ENCODE measurements at regions not wholly inside any gene's neighbourhood (a gene's known extent, or its start where the extent isn't known, plus 50 kb on each side); places are given as distances from the start of the nearest gene placed in this dataset.

DNA sequence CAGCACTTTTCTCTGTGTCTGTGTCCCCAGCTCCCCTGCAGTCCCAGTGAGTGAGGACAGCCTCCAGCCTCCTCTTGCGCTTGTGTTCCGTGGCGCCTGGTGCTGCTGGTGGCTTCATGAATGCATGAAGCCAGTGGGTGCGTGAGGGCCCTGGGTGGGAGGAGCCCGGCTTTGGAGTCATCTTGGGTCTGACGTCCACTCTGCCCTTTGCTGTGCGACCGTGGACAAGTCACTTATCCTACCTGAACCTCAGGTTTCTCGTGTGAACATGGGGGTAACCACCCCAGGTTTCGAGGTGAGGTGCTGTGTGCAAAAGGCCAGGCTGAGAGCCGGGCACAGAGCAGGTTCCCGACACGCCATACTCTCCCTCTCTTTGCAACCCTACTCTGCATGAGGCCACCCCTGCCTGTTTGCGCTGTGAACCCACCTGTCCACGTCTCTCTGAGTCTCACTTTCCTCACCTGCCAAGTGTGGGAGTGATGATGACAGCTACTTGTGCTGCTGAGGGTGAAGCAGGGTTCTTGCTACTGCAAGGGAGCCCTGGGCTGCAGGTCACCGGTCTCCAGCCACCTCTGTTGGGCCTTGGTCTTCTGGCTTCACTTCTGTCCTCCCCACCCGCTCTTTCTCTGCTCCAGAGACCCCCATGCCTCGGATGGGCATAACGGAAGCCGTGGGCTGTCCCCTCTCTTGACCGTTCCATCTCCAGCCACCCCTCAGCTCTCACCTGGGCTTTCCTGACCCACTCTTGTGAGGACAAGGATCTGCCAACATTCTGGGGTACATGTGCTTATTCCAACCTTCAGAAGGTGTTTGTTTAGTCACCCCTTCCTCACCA is 537.6 kb downstream of the TBC1D22A start:
- Histone ChIP-seq H3K4me3 (ENCODE audit: low read depth in 2 of 2, low read length in 2 of 2) (no peak overlapping the region), H3K36me3 (ENCODE audit: control insufficient read depth, insufficient read depth, low read length) (no peaks in the 10 kb centered on the region), H3K27me3 (ENCODE audit: control insufficient read depth, insufficient read depth, low read length) (no peaks in the 10 kb centered on the region), H3K9me3 (ENCODE audit: control insufficient read depth, insufficient read depth, low read depth, low read length) (no peaks in the 10 kb centered on the region), H3K27ac (ENCODE audit: low read length) (no peak overlapping the region), H3K4me1 (ENCODE audit: control insufficient read depth, insufficient read depth, low read length) (no peaks in the 10 kb centered on the region)
- no peak for DNase-seq (ENCODE audit: low read depth, low spot score)
- in situ Hi-C loops (cut with HindIII; ENCODE audit: low pct_unique_long_range_greater_than_20kb, low sequenced_read_pairs) (no loop called here), intact Hi-C loops (cut with micrococcal nuclease; ENCODE audit: unreplicated experiment) (no loop called here)
- no peak for ATAC-seq
- POLR2A ChIA-PET, result no interaction called here
- CTCF ChIA-PET, result no interaction called here
- BruUV-seq (replicated peaks), result no TSS peak
- TF ChIP-seq, protein P1, sequence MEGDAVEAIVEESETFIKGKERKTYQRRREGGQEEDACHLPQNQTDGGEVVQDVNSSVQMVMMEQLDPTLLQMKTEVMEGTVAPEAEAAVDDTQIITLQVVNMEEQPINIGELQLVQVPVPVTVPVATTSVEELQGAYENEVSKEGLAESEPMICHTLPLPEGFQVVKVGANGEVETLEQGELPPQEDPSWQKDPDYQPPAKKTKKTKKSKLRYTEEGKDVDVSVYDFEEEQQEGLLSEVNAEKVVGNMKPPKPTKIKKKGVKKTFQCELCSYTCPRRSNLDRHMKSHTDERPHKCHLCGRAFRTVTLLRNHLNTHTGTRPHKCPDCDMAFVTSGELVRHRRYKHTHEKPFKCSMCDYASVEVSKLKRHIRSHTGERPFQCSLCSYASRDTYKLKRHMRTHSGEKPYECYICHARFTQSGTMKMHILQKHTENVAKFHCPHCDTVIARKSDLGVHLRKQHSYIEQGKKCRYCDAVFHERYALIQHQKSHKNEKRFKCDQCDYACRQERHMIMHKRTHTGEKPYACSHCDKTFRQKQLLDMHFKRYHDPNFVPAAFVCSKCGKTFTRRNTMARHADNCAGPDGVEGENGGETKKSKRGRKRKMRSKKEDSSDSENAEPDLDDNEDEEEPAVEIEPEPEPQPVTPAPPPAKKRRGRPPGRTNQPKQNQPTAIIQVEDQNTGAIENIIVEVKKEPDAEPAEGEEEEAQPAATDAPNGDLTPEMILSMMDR (IDR thresholded peaks at IDR 0.05), result no peak

DNA sequence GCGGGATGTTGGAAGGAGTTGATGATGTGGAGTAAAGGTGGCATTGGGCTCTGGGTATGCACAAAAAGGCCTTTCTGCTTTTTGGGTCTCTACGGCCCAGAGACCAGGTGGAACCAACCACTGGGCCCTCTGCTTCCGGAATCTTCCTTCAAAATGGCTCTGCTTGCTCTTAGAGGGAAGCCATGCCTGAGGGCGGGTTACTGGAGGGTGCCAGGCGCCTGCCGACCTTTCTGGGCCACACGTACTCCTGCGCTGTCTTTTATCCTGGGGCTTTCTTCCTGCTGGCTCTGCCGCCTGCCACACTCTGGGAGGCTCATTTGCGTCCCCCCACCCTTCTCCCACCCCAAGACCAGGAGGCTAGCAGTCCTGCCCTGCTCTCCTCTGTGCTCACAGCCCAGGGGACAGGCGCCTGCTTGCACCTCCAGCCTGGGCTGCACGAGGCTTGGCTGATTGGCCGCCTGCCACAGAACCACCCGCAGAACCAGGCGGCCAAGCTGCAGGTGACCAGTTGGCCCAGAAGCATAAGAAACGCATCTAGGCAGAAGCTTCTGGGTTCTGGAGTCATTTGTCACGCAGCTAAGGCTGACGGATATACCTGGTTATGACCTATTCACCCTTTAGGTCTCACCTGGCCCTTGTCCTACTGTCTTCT is 536.9 kb downstream of the TBC1D22A start:
- BruUV-seq (replicated peaks), result no TSS peak

DNA sequence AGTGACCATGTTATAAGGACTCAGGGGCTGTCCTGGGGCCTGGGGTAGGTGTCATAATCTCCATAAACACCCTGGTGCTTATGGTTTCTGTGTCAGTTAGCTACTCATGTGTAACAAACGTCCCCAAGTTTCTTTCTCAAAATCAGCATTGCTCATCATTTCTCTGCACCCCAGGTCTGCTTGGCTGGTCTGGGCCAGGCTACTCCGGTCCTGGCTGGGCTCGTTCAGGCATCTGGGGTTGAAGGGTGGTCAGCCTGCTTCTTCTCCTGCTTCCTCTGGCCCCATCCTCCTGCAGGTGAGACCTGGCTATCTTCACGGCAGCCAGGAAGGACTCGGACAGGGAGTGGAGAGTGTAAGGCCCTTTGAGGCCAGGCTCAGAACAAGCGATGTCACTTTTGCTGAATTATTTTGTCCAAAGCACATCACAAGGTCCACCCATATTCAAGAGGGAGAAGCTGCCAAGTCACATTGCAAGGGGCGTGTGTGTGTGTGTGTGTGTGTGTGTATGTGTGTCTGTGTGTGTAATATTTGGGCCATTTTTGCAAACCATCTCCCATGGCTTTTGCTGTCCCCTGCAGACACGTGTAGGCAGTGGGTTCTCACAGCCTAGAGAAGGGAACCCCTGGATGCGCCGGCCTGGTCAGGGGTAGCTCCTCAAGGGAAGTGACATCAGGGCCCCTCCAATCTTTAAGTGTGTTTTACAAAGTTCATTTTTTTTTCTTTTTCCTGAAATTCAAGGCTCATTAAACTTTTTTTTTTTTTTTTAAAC is 535.8 kb downstream of the TBC1D22A start:
- H3K27me3 ChIP-seq (ENCODE audit: control insufficient read depth, insufficient read depth, low read length), result no peaks in the 10 kb centered on the region
- intact Hi-C loops (cut with micrococcal nuclease; ENCODE audit: unreplicated experiment) (no loop called here), in situ Hi-C loops (cut with HindIII; ENCODE audit: low pct_unique_long_range_greater_than_20kb, low sequenced_read_pairs) (no loop called here)
- H3K4me3 ChIP-seq (ENCODE audit: low read depth in 2 of 2, low read length in 2 of 2), result no peak overlapping the region
- no peak for ATAC-seq
- no peak for DNase-seq (ENCODE audit: low read depth, low spot score)
- POLR2A ChIA-PET, result no interaction called here
- H3K27ac ChIP-seq (ENCODE audit: low read length), result no peak overlapping the region
- TF ChIP-seq SIN3A (IDR thresholded peaks at IDR 0.05; ENCODE audit: borderline replicate concordance, insufficient read depth, low read depth, low read length), result no peak
- TF ChIP-seq, protein P1 (IDR thresholded peaks at IDR 0.05), result no peak
- TF ChIP-seq POLR2AphosphoS5 (IDR thresholded peaks at IDR 0.05; ENCODE audit: low read depth, low read length), result no peak
- TF ChIP-seq, protein P2, sequence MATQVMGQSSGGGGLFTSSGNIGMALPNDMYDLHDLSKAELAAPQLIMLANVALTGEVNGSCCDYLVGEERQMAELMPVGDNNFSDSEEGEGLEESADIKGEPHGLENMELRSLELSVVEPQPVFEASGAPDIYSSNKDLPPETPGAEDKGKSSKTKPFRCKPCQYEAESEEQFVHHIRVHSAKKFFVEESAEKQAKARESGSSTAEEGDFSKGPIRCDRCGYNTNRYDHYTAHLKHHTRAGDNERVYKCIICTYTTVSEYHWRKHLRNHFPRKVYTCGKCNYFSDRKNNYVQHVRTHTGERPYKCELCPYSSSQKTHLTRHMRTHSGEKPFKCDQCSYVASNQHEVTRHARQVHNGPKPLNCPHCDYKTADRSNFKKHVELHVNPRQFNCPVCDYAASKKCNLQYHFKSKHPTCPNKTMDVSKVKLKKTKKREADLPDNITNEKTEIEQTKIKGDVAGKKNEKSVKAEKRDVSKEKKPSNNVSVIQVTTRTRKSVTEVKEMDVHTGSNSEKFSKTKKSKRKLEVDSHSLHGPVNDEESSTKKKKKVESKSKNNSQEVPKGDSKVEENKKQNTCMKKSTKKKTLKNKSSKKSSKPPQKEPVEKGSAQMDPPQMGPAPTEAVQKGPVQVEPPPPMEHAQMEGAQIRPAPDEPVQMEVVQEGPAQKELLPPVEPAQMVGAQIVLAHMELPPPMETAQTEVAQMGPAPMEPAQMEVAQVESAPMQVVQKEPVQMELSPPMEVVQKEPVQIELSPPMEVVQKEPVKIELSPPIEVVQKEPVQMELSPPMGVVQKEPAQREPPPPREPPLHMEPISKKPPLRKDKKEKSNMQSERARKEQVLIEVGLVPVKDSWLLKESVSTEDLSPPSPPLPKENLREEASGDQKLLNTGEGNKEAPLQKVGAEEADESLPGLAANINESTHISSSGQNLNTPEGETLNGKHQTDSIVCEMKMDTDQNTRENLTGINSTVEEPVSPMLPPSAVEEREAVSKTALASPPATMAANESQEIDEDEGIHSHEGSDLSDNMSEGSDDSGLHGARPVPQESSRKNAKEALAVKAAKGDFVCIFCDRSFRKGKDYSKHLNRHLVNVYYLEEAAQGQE (IDR thresholded peaks at IDR 0.05; ENCODE audit: insufficient read depth in 1 of 2, low read depth in 2 of 2, low read length in 1 of 2), result no peak
- no peak for TF ChIP-seq TCF7L2 (IDR thresholded peaks at IDR 0.05; ENCODE audit: low read depth, low read length)
- CTCF ChIA-PET, result no interaction called here
- H3K9me3 ChIP-seq (ENCODE audit: control insufficient read depth, insufficient read depth, low read depth, low read length), result no peaks in the 10 kb centered on the region
- no peaks in the 10 kb centered on the region for H3K36me3 ChIP-seq (ENCODE audit: control insufficient read depth, insufficient read depth, low read length)
- BruUV-seq (replicated peaks), result no TSS peak
- no peaks in the 10 kb centered on the region for H3K4me1 ChIP-seq (ENCODE audit: control insufficient read depth, insufficient read depth, low read length)

More for the DNA sequence above, 536.9 kb downstream of the TBC1D22A start:
- DNase-seq (ENCODE audit: low read depth, low spot score), result no peak
- intact Hi-C loops (cut with micrococcal nuclease; ENCODE audit: unreplicated experiment), result no loop called here
- in situ Hi-C loops (cut with HindIII; ENCODE audit: low pct_unique_long_range_greater_than_20kb, low sequenced_read_pairs), result no loop called here
- TF ChIP-seq, protein P1 (IDR thresholded peaks at IDR 0.05), result no peak
- H3K9me3 ChIP-seq (ENCODE audit: control insufficient read depth, insufficient read depth, low read depth, low read length), result no peaks in the 10 kb centered on the region
- POLR2A ChIA-PET, result no interaction called here
- CTCF ChIA-PET, result no interaction called here
- no peaks in the 10 kb centered on the region for H3K36me3 ChIP-seq (ENCODE audit: control insufficient read depth, insufficient read depth, low read length)
- H3K27me3 ChIP-seq (ENCODE audit: control insufficient read depth, insufficient read depth, low read length), result no peaks in the 10 kb centered on the region
- no peaks in the 10 kb centered on the region for H3K4me1 ChIP-seq (ENCODE audit: control insufficient read depth, insufficient read depth, low read length)
- H3K27ac ChIP-seq (ENCODE audit: low read length), result no peak overlapping the region
- no peak for ATAC-seq
- H3K4me3 ChIP-seq (ENCODE audit: low read depth in 2 of 2, low read length in 2 of 2), result no peak overlapping the region

Data from Panc1 (cell line).